OCI-LY7 (cell line): ENCODE measurements at regions not wholly inside any gene's neighbourhood (a gene's known extent, or its start where the extent isn't known, plus 50 kb on each side); places are given as distances from the start of the nearest gene placed in this dataset.

ENCODE experiments used
- BruUV-seq: library from RNA; stranded (reverse); fragments of 400-500 nt; replicated peaks from 2 replicates; lab custom pipeline; 2021; lab: Mats Ljungman, UMichigan
- CTCF ChIA-PET: fragments of 300-600 bp; sonication (Branson Sonifier 250); formaldehyde crosslinking; loops from one replicate; lab custom pipeline; 2022; ENCODE audit warnings: antibody characterized with exemption; ENCODE audit not compliant: unreplicated experiment; lab: Charles Lee
- POLR2A ChIA-PET: fragments of 300-600 bp; sonication (Branson Sonifier 250); formaldehyde crosslinking; loops from one replicate; lab custom pipeline; 2022; ENCODE audit warnings: antibody characterized with exemption; lab: Charles Lee
- DNase-seq: peaks from one replicate; pipeline ENCODE4 v3.0.0-alpha.2; 2015; ENCODE audit warnings: low spot score
- H2AFZ ChIP-seq: fragments of 200-600 bp; sonication (generic), shearing (Covaris generic); 2 replicates; pipeline ENCODE4 v1.6.1; 2014; ENCODE audit warnings: mild to moderate bottlenecking, antibody characterized with exemption, low read length, moderate library complexity
- H3K27ac ChIP-seq: fragments of 200-600 bp; sonication (generic); 2 replicates; pipeline ENCODE4 v1.5.1; 2014; ENCODE audit warnings: mixed run types, low read depth, mild to moderate bottlenecking, moderate library complexity, low read length, inconsistent platforms; ENCODE audit not compliant: poor library complexity, severe bottlenecking
- H3K36me3 ChIP-seq: fragments of 200-600 bp; sonication (generic); 2 replicates; pipeline ENCODE4 v1.6.1; 2014; ENCODE audit warnings: mild to moderate bottlenecking, antibody characterized with exemption, low read length, moderate library complexity, mixed read lengths; ENCODE audit not compliant: insufficient read depth
- H3K4me1 ChIP-seq: fragments of 200-600 bp; sonication (generic); 2 replicates; pipeline ENCODE4 v1.5.1; 2014; ENCODE audit warnings: mild to moderate bottlenecking, low read length; ENCODE audit not compliant: insufficient read depth, poor library complexity, severe bottlenecking
- H3K4me2 ChIP-seq: fragments of 200-600 bp; sonication (generic); 2 replicates; pipeline ENCODE4 v1.6.1; 2014; ENCODE audit warnings: mild to moderate bottlenecking, low read length
- H3K4me3 ChIP-seq: fragments of 200-600 bp; sonication (generic); 2 replicates; pipeline ENCODE4 v1.5.1; 2014; ENCODE audit warnings: mild to moderate bottlenecking, low read depth, low read length; ENCODE audit not compliant: poor library complexity, severe bottlenecking
- H3K79me2 ChIP-seq: fragments of 200-600 bp; sonication (generic); 2 replicates; pipeline ENCODE4 v1.6.1; 2016; ENCODE audit warnings: low read depth, mild to moderate bottlenecking, low read length, moderate library complexity, mixed read lengths; ENCODE audit not compliant: insufficient read depth
- H3K9me2 ChIP-seq: fragments of 200-600 bp; sonication (generic); 2 replicates; pipeline ENCODE4 v1.6.1; 2016; ENCODE audit warnings: mild to moderate bottlenecking, low read length, mixed read lengths; ENCODE audit not compliant: insufficient read depth
- H3K9me3 ChIP-seq: fragments of 200-600 bp; sonication (generic); 2 replicates; pipeline ENCODE4 v1.6.1; 2014; ENCODE audit warnings: mild to moderate bottlenecking, mixed run types, low read length, mixed read lengths
- H4K20me1 ChIP-seq: fragments of 200-600 bp; sonication (generic); 2 replicates; pipeline ENCODE4 v1.6.1; 2014; ENCODE audit warnings: mild to moderate bottlenecking, antibody characterized with exemption, low read length, moderate library complexity, mixed read lengths; ENCODE audit not compliant: insufficient read depth
- EZH2phosphoT487 ChIP-seq: fragments of 200-600 bp; sonication (generic); IDR thresholded peaks from 2 replicates; pipeline ENCODE4 v1.6.1; 2018; ENCODE audit warnings: low read depth, borderline replicate concordance, mild to moderate bottlenecking, mixed run types, antibody characterized with exemption, low read length, moderate library complexity, mixed read lengths
- intact Hi-C: fragments of 100-400 bp; cut with micrococcal nuclease; formaldehyde crosslinking; loops from one replicate; pipeline ENCODE4 v1.10.0; 2022; ENCODE audit not compliant: unreplicated experiment
- TF ChIP-seq, protein P1 (sequence below): fragments of 200-600 bp; sonication (generic); conservative IDR thresholded peaks from 2 replicates; pipeline ENCODE4 v1.5.1; 2014; ENCODE audit warnings: mild to moderate bottlenecking, antibody characterized with exemption, low read length, moderate library complexity, mixed read lengths

DNA sequence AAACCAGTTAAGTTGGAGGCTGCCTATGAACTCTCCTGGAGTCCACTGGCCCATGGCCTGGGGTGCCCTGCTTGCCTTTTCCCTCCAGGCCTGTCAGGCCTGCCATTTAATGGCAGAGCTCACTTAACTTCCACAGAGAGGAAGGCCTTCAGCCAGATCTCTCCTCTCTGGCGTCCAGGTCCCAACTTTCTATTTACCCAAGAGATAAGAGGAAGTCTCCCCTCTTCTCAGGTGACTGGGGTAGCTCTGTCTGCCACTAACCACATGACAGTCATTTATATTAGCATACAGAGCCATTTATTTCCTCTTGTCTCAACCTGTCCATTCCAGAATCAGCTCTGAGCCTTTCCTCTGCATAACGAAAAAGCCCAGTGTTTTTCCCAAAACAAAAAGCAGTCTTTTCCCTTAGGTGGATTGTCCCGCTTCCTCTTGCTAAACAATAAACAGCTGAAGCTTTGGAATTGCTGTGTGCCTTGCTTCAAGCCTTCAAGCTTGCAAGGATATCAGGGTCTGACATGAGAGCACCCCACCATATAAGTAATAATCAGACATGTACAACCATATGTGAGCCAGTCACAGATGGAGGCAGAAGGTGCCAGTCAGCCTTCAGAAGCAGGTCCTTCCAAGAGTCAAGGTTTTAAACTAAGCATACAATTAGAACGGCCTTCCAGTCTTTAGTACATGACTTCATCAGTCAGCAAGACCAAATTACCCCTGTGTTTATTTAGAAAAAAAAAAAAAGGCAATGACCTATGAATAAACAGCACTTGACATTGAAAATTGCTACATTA is 50.0 kb upstream of the CALM2 start:
- intact Hi-C loops = no loop called here
- no peak overlapping the region for H3K4me3 ChIP-seq
- BruUV-seq = no TSS peak
- H3K9me3 ChIP-seq = no peaks in the 10 kb centered on the region
- H3K9me2 ChIP-seq = no peaks in the 10 kb centered on the region
- no peaks in the 10 kb centered on the region for H4K20me1 ChIP-seq
- no peaks in the 10 kb centered on the region for H3K36me3 ChIP-seq
- no peak overlapping the region for H2AFZ ChIP-seq
- no peaks in the 10 kb centered on the region for H3K79me2 ChIP-seq
- H3K4me1 ChIP-seq = no peaks in the 10 kb centered on the region
- CTCF ChIA-PET = no interaction called here
- no peak for TF ChIP-seq EZH2phosphoT487
- TF ChIP-seq, protein P1, sequence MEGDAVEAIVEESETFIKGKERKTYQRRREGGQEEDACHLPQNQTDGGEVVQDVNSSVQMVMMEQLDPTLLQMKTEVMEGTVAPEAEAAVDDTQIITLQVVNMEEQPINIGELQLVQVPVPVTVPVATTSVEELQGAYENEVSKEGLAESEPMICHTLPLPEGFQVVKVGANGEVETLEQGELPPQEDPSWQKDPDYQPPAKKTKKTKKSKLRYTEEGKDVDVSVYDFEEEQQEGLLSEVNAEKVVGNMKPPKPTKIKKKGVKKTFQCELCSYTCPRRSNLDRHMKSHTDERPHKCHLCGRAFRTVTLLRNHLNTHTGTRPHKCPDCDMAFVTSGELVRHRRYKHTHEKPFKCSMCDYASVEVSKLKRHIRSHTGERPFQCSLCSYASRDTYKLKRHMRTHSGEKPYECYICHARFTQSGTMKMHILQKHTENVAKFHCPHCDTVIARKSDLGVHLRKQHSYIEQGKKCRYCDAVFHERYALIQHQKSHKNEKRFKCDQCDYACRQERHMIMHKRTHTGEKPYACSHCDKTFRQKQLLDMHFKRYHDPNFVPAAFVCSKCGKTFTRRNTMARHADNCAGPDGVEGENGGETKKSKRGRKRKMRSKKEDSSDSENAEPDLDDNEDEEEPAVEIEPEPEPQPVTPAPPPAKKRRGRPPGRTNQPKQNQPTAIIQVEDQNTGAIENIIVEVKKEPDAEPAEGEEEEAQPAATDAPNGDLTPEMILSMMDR = no peak
- no peak overlapping the region for H3K27ac ChIP-seq
- POLR2A ChIA-PET = interaction anchor here (0.7 kb wide), 1 partner anchor 11 kb away, joined by 3 read pairs; no protein-coding TSS in a partner anchor
- DNase-seq = peak; percentile 5
- no peak overlapping the region for H3K4me2 ChIP-seq
